GM21423 (cell line): ENCODE measurements at regions not wholly inside any gene's neighbourhood (a gene's known extent, or its start where the extent isn't known, plus 50 kb on each side); places are given as distances from the start of the nearest gene placed in this dataset.

Source experiments
- ATAC-seq: cut with Tn5 transposase; IDR thresholded peaks from one replicate; pipeline ENCODE4 v1.9.1; 2021; ENCODE audit warnings: mild to moderate bottlenecking, moderate library complexity; ENCODE audit not compliant: unreplicated experiment

GRCh38 chr4:74878323-74878722 is 54.6 kb upstream of the PARM1 start:
- ATAC-seq: no peak

- ATAC-seq: no peak
Observed at GRCh38 chr4:74875451-74875850, 57.5 kb upstream of the PARM1 start.

GRCh38 chr4:74874753-74875367 is 58.1 kb upstream of the PARM1 start:
- ATAC-seq: peak; percentile 39

- peak; percentile 95 for ATAC-seq
Observed at GRCh38 chr4:74873545-74874301, 59.2 kb upstream of the PARM1 start.

- ATAC-seq: no peak
Observed at GRCh38 chr4:74858921-74859562, 64.7 kb upstream of the BTC start.

- no peak for ATAC-seq
Observed at GRCh38 chr4:74855879-74856278, 61.6 kb upstream of the BTC start.

GRCh38 chr4:74848774-74849173 is 54.5 kb upstream of the BTC start:
- ATAC-seq: no peak

GRCh38 chr4:74845834-74846233 is 51.5 kb upstream of the BTC start:
- no peak for ATAC-seq
